Sigmoid colon (tissue), 4 donors: ENCODE measurements at regions not wholly inside any gene's neighbourhood (a gene's known extent, or its start where the extent isn't known, plus 50 kb on each side); places are given as distances from the start of the nearest gene placed in this dataset.

ENCODE experiments used
- POLR2A ChIP-seq, 2 donors: fragments of 450-650 bp; IDR thresholded peaks; one replicate each; pipeline ENCODE4 v1.6.1; 2016; ENCODE audit warnings: antibody characterized with exemption in 2 of 2, mild to moderate bottlenecking in 2 of 2, moderate library complexity in 2 of 2
- POLR2AphosphoS5 ChIP-seq, 4 donors: sonication (generic); formaldehyde crosslinking; IDR thresholded peaks; one replicate each; pipeline ENCODE4 v1.6.1; 2017; ENCODE audit warnings: antibody characterized with exemption in 4 of 4
- TF ChIP-seq, protein P1 (sequence below), 4 experiments: fragments of 450-650 bp in 3 of 4; fragments of 200-600 bp in 1 of 4; IDR thresholded peaks; one replicate each; pipeline ENCODE4 v1.5.1; 2016 to 2019; ENCODE audit warnings: antibody characterized with exemption in 4 of 4, mild to moderate bottlenecking in 3 of 4, moderate library complexity in 2 of 4

- TF ChIP-seq, protein P1, sequence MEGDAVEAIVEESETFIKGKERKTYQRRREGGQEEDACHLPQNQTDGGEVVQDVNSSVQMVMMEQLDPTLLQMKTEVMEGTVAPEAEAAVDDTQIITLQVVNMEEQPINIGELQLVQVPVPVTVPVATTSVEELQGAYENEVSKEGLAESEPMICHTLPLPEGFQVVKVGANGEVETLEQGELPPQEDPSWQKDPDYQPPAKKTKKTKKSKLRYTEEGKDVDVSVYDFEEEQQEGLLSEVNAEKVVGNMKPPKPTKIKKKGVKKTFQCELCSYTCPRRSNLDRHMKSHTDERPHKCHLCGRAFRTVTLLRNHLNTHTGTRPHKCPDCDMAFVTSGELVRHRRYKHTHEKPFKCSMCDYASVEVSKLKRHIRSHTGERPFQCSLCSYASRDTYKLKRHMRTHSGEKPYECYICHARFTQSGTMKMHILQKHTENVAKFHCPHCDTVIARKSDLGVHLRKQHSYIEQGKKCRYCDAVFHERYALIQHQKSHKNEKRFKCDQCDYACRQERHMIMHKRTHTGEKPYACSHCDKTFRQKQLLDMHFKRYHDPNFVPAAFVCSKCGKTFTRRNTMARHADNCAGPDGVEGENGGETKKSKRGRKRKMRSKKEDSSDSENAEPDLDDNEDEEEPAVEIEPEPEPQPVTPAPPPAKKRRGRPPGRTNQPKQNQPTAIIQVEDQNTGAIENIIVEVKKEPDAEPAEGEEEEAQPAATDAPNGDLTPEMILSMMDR (IDR thresholded peaks at IDR 0.05), result no peak
- no peak for TF ChIP-seq POLR2AphosphoS5 (IDR thresholded peaks at IDR 0.05)
- no peak for TF ChIP-seq POLR2A (IDR thresholded peaks at IDR 0.05)
Observed at GRCh38 chr11:29190313-29190712, 826.5 kb downstream of the KCNA4 start.
